ENCODE measurements at regions not wholly inside any gene's neighbourhood (a gene's known extent, or its start where the extent isn't known, plus 50 kb on each side); places are given as distances from the start of the nearest gene placed in this dataset.

GRCh38 chr3:46078712-46079400 lies 51.6 kb upstream of the XCR1 start:
- Mint-ChIP-seq H3K9me3 (peaks cover 13 to 15% of the 10 kb centered on the region in 2 experiments), H3K27me3 (ENCODE audit: low read depth) (peaks cover 5% of the 10 kb centered on the region; the same call in 1 of the 2 replicates), H3K4me3 (peak overlapping the region in 1 of 2 experiments; percentile 59; a peak in 2 of 5 replicates), H3K36me3 (ENCODE audit: insufficient read depth in 1 of 3, low read depth in 3 of 3) (peaks cover 0 to 4% (median 2%) of the 10 kb centered on the region in 3 experiments; a peak in 5 of 7 replicates), H3K27ac (no peak overlapping the region), H3K4me1 (no peaks in the 10 kb centered on the region; a peak in 1 of 4 replicates)
- H3K79me2 ChIP-seq (ENCODE audit: insufficient read depth, low read length): no peaks in the 10 kb centered on the region
- H4K8ac ChIP-seq (replicated peaks; ENCODE audit: insufficient read length, low read depth, low read length): no peak overlapping the region
- no peak overlapping the region for H4K5ac ChIP-seq (ENCODE audit: insufficient read length, low read depth, low read length)
- peak; percentile 100 for TF ChIP-seq CTCF (conservative IDR thresholded peaks at IDR 0.05)
- H2BK12ac ChIP-seq (ENCODE audit: insufficient read length, low read depth, low read length): no peak overlapping the region
- no peaks in the 10 kb centered on the region for H4K20me1 ChIP-seq (ENCODE audit: control insufficient read depth, insufficient read depth, insufficient read length)
- H2BK20ac ChIP-seq (ENCODE audit: low read depth, low read length, poor library complexity, severe bottlenecking): no peak overlapping the region
- H2BK15ac ChIP-seq (ENCODE audit: low read depth, low read length): no peak overlapping the region
- no peak overlapping the region for H2BK120ac ChIP-seq (ENCODE audit: low read depth, low read length, poor library complexity, severe bottlenecking)
- H3K4me1 ChIP-seq (ENCODE audit: insufficient read depth, low read length): no peaks in the 10 kb centered on the region
- no peak overlapping the region for H2AFZ ChIP-seq (ENCODE audit: low read length)
- no peaks in the 10 kb centered on the region for H3K79me1 ChIP-seq (ENCODE audit: insufficient read depth, low read depth, low read length, poor library complexity, severe bottlenecking)
- peaks cover 5% of the 10 kb centered on the region for H3K9me3 ChIP-seq (ENCODE audit: control insufficient read depth, low read depth, low read length)
- no peak overlapping the region for H4K91ac ChIP-seq (ENCODE audit: insufficient read length, low read depth, low read length)
- H3T11ph ChIP-seq (ENCODE audit: low read length): no peak overlapping the region
- no peak overlapping the region for H3K27ac ChIP-seq (ENCODE audit: insufficient read length, low read depth, low read length)
- no peak overlapping the region for H3K9ac ChIP-seq (ENCODE audit: extremely low read depth, insufficient read length, low read length)
- H3K27me3 ChIP-seq (ENCODE audit: insufficient read depth, low read length): no peaks in the 10 kb centered on the region
- peak; percentile 90 for DNase-seq
- no peak overlapping the region for H3K18ac ChIP-seq (ENCODE audit: insufficient read length, low read depth, low read length)
- no CpG with 5 or more reads among the region's 11 CpGs for WGBS (ENCODE audit: extremely low coverage, insufficient read length, low lambda C conversion rate)
- no peak overlapping the region for H3K14ac ChIP-seq (ENCODE audit: insufficient read depth, low read length)
- no peak overlapping the region for H2BK5ac ChIP-seq (ENCODE audit: insufficient read length, low read length)
- H3K56ac ChIP-seq (ENCODE audit: insufficient read length, low read depth, low read length): no peak overlapping the region
- H3K23me2 ChIP-seq (ENCODE audit: insufficient read length, low read depth, low read length, poor library complexity, severe bottlenecking): no peaks in the 10 kb centered on the region
- H2AK5ac ChIP-seq (ENCODE audit: insufficient read length, low read length): no peak overlapping the region
- H3K4me2 ChIP-seq (ENCODE audit: insufficient read depth, insufficient read length, low read length): no peak overlapping the region
- no peak overlapping the region for H3K23ac ChIP-seq (ENCODE audit: insufficient read length, low read depth, low read length)
- H3K4ac ChIP-seq (ENCODE audit: low read depth, low read length): no peak overlapping the region

All from H9 (cell line).